ENCODE measurements at regions not wholly inside any gene's neighbourhood (a gene's known extent, or its start where the extent isn't known, plus 50 kb on each side); places are given as distances from the start of the nearest gene placed in this dataset.
A peak's percentile ranks its signal among the peaks of the same experiment; 100 is the strongest.

GRCh38 chr2:181786371-181787228 lies 104.9 kb upstream of the ITPRID2 start (continued):
- TF ChIP-seq SRF (CRISPR knock-in tag; IDR thresholded peaks at IDR 0.05) (no peak), TRIM25 (IDR thresholded peaks at IDR 0.05; ENCODE audit: borderline replicate concordance) (no peak), FUS (optimal IDR thresholded peaks at IDR 0.05; ENCODE audit: low read depth, low read length) (no peak), E2F6 (IDR thresholded peaks at IDR 0.05; ENCODE audit: borderline replicate concordance in 1 of 2, extremely low read depth in 1 of 2, insufficient read depth in 1 of 2, insufficient read length in 1 of 2, low read depth in 1 of 2, low read length in 1 of 2, poor library complexity in 1 of 2, severe bottlenecking in 1 of 2) (peak; percentile 18 to 40), ZNF3 (CRISPR knock-in tag; IDR thresholded peaks at IDR 0.05) (no peak), CEBPG (CRISPR knock-in tag; IDR thresholded peaks at IDR 0.05) (0 out of 2 replicates have a peak, but pooled peaks have one; percentile 35), CEBPG (tag; conservative IDR thresholded peaks at IDR 0.05 in 1 of 2, IDR thresholded peaks at IDR 0.05 in 1 of 2) (peak; percentile 64 to 72), IRF1 (CRISPR knock-in tag; IDR thresholded peaks at IDR 0.05; ENCODE audit: borderline replicate concordance) (no peak), ATF7 (IDR thresholded peaks at IDR 0.05) (peak; percentile 18; the same call in 1 of the 2 replicates), HDGF (IDR thresholded peaks at IDR 0.05) (no peak), PCBP1 (IDR thresholded peaks at IDR 0.05; ENCODE audit: low read depth, low read length, poor library complexity, severe bottlenecking) (no peak), GABPA (tag; conservative IDR thresholded peaks at IDR 0.05; ENCODE audit: low read depth) (no peak), POLR2H (tag; IDR thresholded peaks at IDR 0.05; ENCODE audit: low read depth) (no peak), RBM34 (IDR thresholded peaks at IDR 0.05; ENCODE audit: borderline replicate concordance, insufficient read depth, low read length) (no peak), SLC30A9 (CRISPR knock-in tag; IDR thresholded peaks at IDR 0.05) (no peak), TBP (optimal IDR thresholded peaks at IDR 0.05; ENCODE audit: low read depth, low read length) (no peak), ZNF589 (CRISPR knock-in tag; IDR thresholded peaks at IDR 0.05; ENCODE audit: low read depth) (peak; percentile 62; the same call in 1 of the 2 replicates), ZNF830 (CRISPR knock-in tag; IDR thresholded peaks at IDR 0.05) (no peak), PPARD (CRISPR knock-in tag; IDR thresholded peaks at IDR 0.05) (no peak), SP1 (CRISPR knock-in tag; IDR thresholded peaks at IDR 0.05) (no peak), SMAD4 (CRISPR knock-in tag; conservative IDR thresholded peaks at IDR 0.05) (peak; percentile 71), NR2F6 (CRISPR knock-in tag; IDR thresholded peaks at IDR 0.05) (no peak), RFX5 (IDR thresholded peaks at IDR 0.05; ENCODE audit: low read depth, low read length) (no peak), BRD9 (IDR thresholded peaks at IDR 0.05; ENCODE audit: low read depth, partially characterized antibody) (no peak), ASH1L (IDR thresholded peaks at IDR 0.05; ENCODE audit: borderline replicate concordance, low read depth, partially characterized antibody) (no peak)
